ENCODE measurements at regions not wholly inside any gene's neighbourhood (a gene's known extent, or its start where the extent isn't known, plus 50 kb on each side); places are given as distances from the start of the nearest gene placed in this dataset.
A peak's percentile ranks its signal among the peaks of the same experiment; 100 is the strongest.

DNA sequence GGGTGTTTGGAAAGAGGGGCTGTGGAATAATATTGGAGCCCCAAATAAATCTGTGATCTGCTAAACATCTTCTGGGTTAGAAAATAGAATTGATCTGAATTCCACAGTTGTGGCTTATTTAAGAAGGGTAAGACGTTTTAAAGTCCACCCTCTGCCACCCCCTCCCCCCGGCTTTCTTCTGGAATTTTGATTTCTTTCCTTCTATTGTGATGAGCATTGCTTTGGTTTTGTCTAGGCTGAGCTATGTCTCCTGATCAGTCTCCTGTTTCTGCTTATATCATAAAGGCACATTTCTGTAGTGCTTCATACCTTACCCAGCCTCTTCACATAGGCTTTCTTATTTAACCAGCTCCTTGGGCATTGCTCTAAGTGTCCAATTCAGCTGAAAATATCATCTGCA is 77.3 kb upstream of the SLC38A2 start:
- Mint-ChIP-seq H3K9me3 (no peaks in the 10 kb centered on the region), H3K36me3 (no peaks in the 10 kb centered on the region), H3K27ac (no peak overlapping the region), H3K4me1 (peaks cover 39 to 48% (median 42%) of the 10 kb centered on the region in 3 donors), H3K27me3 (no peaks in the 10 kb centered on the region), H3K4me3 (peak overlapping the region in 1 of 3 donors; percentile 39)
- WGBS (ENCODE audit: insufficient coverage), result no CpG with 5 or more reads among the region's 2 CpGs
- no peaks in the 10 kb centered on the region for H3K9me3 ChIP-seq
- ChIA-PET POLR2A (interaction anchor here (0.6 kb wide), 2 partner anchors 10 to 565 kb away, joined by 3 to 5 read pairs; no protein-coding TSS in a partner anchor), CTCF (interaction anchor here (0.5 to 0.6 kb wide), 2 partner anchors 231 to 1096 kb away, joined by 3 to 4 read pairs; no protein-coding TSS in a partner anchor)
- ATAC-seq (replicated peaks in 1 of 4), result no peak
- H3K27ac ChIP-seq (ENCODE audit: low read length), result no peak overlapping the region
- DNase-seq, result no peak
- H3K36me3 ChIP-seq (ENCODE audit: control insufficient read depth in 2 of 2, extremely low read depth in 1 of 2, insufficient read depth in 1 of 2, low read length in 1 of 2), result no peaks in the 10 kb centered on the region
- no peak overlapping the region for H3K4me3 ChIP-seq (ENCODE audit: control insufficient read depth in 1 of 2, extremely low read depth in 1 of 2, low read length in 1 of 2)
- H3K4me1 ChIP-seq (ENCODE audit: control insufficient read depth in 1 of 2, extremely low read depth in 1 of 2, insufficient read depth in 2 of 2, low read length in 2 of 2), result peaks cover 10 to 20% of the 10 kb centered on the region in 2 experiments
- H3K27me3 ChIP-seq (replicated peaks in 1 of 2; ENCODE audit: control insufficient read depth in 2 of 2, extremely low read depth in 1 of 2, insufficient read depth in 2 of 2, low read length in 1 of 2), result no peaks in the 10 kb centered on the region

GRCh38 chr12:46449316-46449715 is 76.7 kb upstream of the SLC38A2 start:
- WGBS (ENCODE audit: insufficient coverage), result 78% methylated on average over 1 of the region's 4 CpGs
- no peaks in the 10 kb centered on the region for H3K27me3 ChIP-seq (replicated peaks in 1 of 2; ENCODE audit: control insufficient read depth in 2 of 2, extremely low read depth in 1 of 2, insufficient read depth in 2 of 2, low read length in 1 of 2)
- POLR2A ChIA-PET, result no interaction called here
- H3K4me3 ChIP-seq (ENCODE audit: control insufficient read depth in 1 of 2, extremely low read depth in 1 of 2, low read length in 1 of 2), result no peak overlapping the region
- Mint-ChIP-seq H3K4me3 (peak overlapping the region in 1 of 3 donors; percentile 39), H3K27ac (peak overlapping the region; percentile 17 to 64), H3K27me3 (no peaks in the 10 kb centered on the region), H3K9me3 (no peaks in the 10 kb centered on the region), H3K4me1 (peaks cover 35 to 47% (median 38%) of the 10 kb centered on the region in 3 donors), H3K36me3 (no peaks in the 10 kb centered on the region)
- no peaks in the 10 kb centered on the region for H3K9me3 ChIP-seq
- H3K27ac ChIP-seq (ENCODE audit: low read length), result no peak overlapping the region
- H3K36me3 ChIP-seq (ENCODE audit: control insufficient read depth in 2 of 2, extremely low read depth in 1 of 2, insufficient read depth in 1 of 2, low read length in 1 of 2), result no peaks in the 10 kb centered on the region
- ATAC-seq (replicated peaks in 1 of 4) (peak in 1 of 4 experiments; percentile 29), DNase-seq (no peak)
- H3K4me1 ChIP-seq (ENCODE audit: control insufficient read depth in 1 of 2, extremely low read depth in 1 of 2, insufficient read depth in 2 of 2, low read length in 2 of 2), result peaks cover 7 to 17% of the 10 kb centered on the region in 2 experiments
- CTCF ChIA-PET, result no interaction called here

DNA sequence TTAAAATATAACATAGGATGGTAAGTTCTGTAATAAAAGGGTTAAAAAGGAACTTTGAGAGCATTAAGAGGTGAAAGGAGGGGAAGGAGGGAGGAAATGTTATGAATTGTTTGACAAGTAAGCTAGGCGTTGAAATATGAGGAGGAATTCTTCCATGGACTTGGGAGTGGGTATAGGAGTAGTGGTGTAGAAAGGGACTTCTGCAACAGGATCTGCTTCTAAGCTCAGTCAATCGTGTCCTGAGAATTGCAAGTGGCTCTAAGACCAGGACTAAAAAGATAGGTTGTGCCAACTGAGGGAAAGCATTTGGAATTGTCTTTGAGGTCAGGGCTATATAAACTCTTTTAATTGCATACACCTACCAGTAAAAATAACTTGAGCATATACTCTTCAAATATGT is 74.1 kb upstream of the SLC38A2 start:
- Mint-ChIP-seq H3K4me3 (no peak overlapping the region), H3K27ac (no peak overlapping the region), H3K9me3 (no peaks in the 10 kb centered on the region), H3K36me3 (no peaks in the 10 kb centered on the region), H3K27me3 (no peaks in the 10 kb centered on the region), H3K4me1 (peaks cover 34 to 40% (median 34%) of the 10 kb centered on the region in 3 donors)
- DNase-seq, result no peak
- ATAC-seq (replicated peaks in 1 of 4), result no peak
- H3K27me3 ChIP-seq (replicated peaks in 1 of 2; ENCODE audit: control insufficient read depth in 2 of 2, extremely low read depth in 1 of 2, insufficient read depth in 2 of 2, low read length in 1 of 2), result no peaks in the 10 kb centered on the region
- ChIA-PET CTCF (no interaction called here), POLR2A (no interaction called here)
- H3K4me1 ChIP-seq (ENCODE audit: control insufficient read depth in 1 of 2, extremely low read depth in 1 of 2, insufficient read depth in 2 of 2, low read length in 2 of 2), result peaks cover 7 to 17% of the 10 kb centered on the region in 2 experiments
- H3K4me3 ChIP-seq (ENCODE audit: control insufficient read depth in 1 of 2, extremely low read depth in 1 of 2, low read length in 1 of 2), result no peak overlapping the region
- H3K36me3 ChIP-seq (ENCODE audit: control insufficient read depth in 2 of 2, extremely low read depth in 1 of 2, insufficient read depth in 1 of 2, low read length in 1 of 2), result no peaks in the 10 kb centered on the region
- WGBS (ENCODE audit: insufficient coverage), result 90% methylated on average over 1 of the region's 2 CpGs
- H3K9me3 ChIP-seq, result no peaks in the 10 kb centered on the region
- no peak overlapping the region for H3K27ac ChIP-seq (ENCODE audit: low read length)

DNA sequence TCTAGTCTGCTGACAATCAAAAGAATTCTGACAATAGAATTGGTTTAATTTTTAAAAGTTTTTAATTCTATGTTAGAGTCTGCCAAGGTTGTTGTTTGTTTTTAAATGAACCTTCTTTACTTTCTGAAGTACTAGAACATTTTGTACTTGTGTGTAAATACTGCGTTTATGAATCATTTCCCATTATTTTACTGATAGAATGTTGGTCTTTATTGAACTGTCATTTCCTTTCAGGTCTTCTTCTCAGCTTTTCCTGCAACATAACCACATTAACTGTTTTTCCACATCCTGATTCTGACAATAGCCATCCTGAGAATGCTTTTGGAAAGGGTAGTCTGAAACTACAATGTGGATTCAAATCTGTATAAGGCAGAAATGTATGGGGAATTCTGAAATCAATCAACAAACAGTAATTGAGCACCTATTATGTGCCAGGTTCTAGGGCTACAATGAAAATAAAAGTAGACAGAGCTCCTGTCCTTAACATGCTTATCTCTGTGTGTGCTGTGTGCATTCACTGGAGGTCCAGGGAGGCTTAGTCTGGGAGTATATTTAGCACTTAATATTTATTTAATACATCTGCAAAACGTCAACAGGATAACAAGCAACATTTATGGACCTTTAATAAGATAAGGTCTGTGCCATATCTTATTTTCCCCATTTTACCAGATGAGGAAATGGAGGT is 73.1 kb upstream of the SLC38A2 start:
- no peaks in the 10 kb centered on the region for H3K36me3 Mint-ChIP-seq

DNA sequence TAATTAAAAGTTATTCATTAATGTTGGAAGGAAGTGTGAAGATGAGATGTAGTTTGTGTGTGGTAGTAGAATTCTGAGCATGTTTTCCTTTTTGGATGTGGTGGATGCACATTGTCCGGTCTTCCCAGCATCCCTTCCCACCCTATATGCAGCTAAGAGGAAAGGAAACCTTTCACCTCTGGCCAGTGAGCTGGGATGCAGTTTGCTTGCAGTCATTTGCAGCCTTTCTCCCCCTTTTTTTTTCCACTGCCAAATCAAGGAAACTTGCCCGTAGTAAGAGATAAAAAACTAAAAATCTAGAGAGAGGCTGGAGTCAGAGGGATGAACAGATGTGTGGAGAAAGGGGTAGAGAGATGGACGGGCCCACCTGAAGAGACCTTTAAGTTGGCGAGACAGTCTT is 72.5 kb upstream of the SLC38A2 start:
- POLR2A ChIA-PET, result no interaction called here

More for the DNA sequence above, 73.1 kb upstream of the SLC38A2 start:
- ChIA-PET CTCF (no interaction called here), POLR2A (interaction anchor here in 1 of 2 donors (0.5 kb wide), 1 partner anchor 81 kb away, joined by 3 read pairs; no protein-coding TSS in a partner anchor)
- H3K9me3 ChIP-seq, result no peaks in the 10 kb centered on the region
- H3K4me3 ChIP-seq (ENCODE audit: control insufficient read depth in 1 of 2, extremely low read depth in 1 of 2, low read length in 1 of 2), result no peak overlapping the region
- no peak overlapping the region for H3K4me3 Mint-ChIP-seq
- ATAC-seq (replicated peaks in 1 of 4) (no peak), DNase-seq (no peak)
- H3K27ac Mint-ChIP-seq, result no peak overlapping the region
- peaks cover 7 to 15% of the 10 kb centered on the region in 2 experiments for H3K4me1 ChIP-seq (ENCODE audit: control insufficient read depth in 1 of 2, extremely low read depth in 1 of 2, insufficient read depth in 2 of 2, low read length in 2 of 2)
- WGBS (ENCODE audit: insufficient coverage), result no CpG with 5 or more reads among the region's 2 CpGs
- no peaks in the 10 kb centered on the region for H3K9me3 Mint-ChIP-seq
- H3K27me3 ChIP-seq (replicated peaks in 1 of 2; ENCODE audit: control insufficient read depth in 2 of 2, extremely low read depth in 1 of 2, insufficient read depth in 2 of 2, low read length in 1 of 2), result no peaks in the 10 kb centered on the region
- H3K4me1 Mint-ChIP-seq, result peaks cover 27 to 32% (median 27%) of the 10 kb centered on the region in 3 donors
- H3K27ac ChIP-seq (ENCODE audit: low read length), result no peak overlapping the region
- H3K36me3 ChIP-seq (ENCODE audit: control insufficient read depth in 2 of 2, extremely low read depth in 1 of 2, insufficient read depth in 1 of 2, low read length in 1 of 2), result no peaks in the 10 kb centered on the region
- H3K27me3 Mint-ChIP-seq, result no peaks in the 10 kb centered on the region

GRCh38 chr12:46443594-46444263 is 71.2 kb upstream of the SLC38A2 start:
- no peak for DNase-seq
- CTCF ChIA-PET, result no interaction called here
- H3K27me3 ChIP-seq (replicated peaks in 1 of 2; ENCODE audit: control insufficient read depth in 2 of 2, extremely low read depth in 1 of 2, insufficient read depth in 2 of 2, low read length in 1 of 2), result no peaks in the 10 kb centered on the region
- ATAC-seq (replicated peaks in 1 of 4), result no peak
- Mint-ChIP-seq H3K27me3 (no peaks in the 10 kb centered on the region), H3K4me1 (peaks cover 10 to 14% (median 10%) of the 10 kb centered on the region in 3 donors), H3K4me3 (no peak overlapping the region), H3K9me3 (no peaks in the 10 kb centered on the region), H3K27ac (no peak overlapping the region), H3K36me3 (no peaks in the 10 kb centered on the region)
- H3K36me3 ChIP-seq (ENCODE audit: control insufficient read depth in 2 of 2, extremely low read depth in 1 of 2, insufficient read depth in 1 of 2, low read length in 1 of 2), result no peaks in the 10 kb centered on the region
- no CpG with 5 or more reads among the region's 3 CpGs for whole genome bisulfite sequencing (ENCODE audit: insufficient coverage)
- POLR2A ChIA-PET, result no interaction called here
- H3K4me3 ChIP-seq (ENCODE audit: control insufficient read depth in 1 of 2, extremely low read depth in 1 of 2, low read length in 1 of 2), result no peak overlapping the region
- no peak overlapping the region for H3K27ac ChIP-seq (ENCODE audit: low read length)
- no peaks in the 10 kb centered on the region for H3K4me1 ChIP-seq (ENCODE audit: control insufficient read depth in 1 of 2, extremely low read depth in 1 of 2, insufficient read depth in 2 of 2, low read length in 2 of 2)
- no peaks in the 10 kb centered on the region for H3K9me3 ChIP-seq

More for the DNA sequence above, 72.5 kb upstream of the SLC38A2 start:
- peaks cover 21 to 26% (median 21%) of the 10 kb centered on the region in 3 donors for H3K4me1 Mint-ChIP-seq
- no peaks in the 10 kb centered on the region for H3K36me3 ChIP-seq (ENCODE audit: control insufficient read depth in 2 of 2, extremely low read depth in 1 of 2, insufficient read depth in 1 of 2, low read length in 1 of 2)
- H3K9me3 ChIP-seq, result no peaks in the 10 kb centered on the region
- peaks cover under 1 to 10% of the 10 kb centered on the region in 2 experiments for H3K4me1 ChIP-seq (ENCODE audit: control insufficient read depth in 1 of 2, extremely low read depth in 1 of 2, insufficient read depth in 2 of 2, low read length in 2 of 2)
- no peaks in the 10 kb centered on the region for H3K27me3 ChIP-seq (replicated peaks in 1 of 2; ENCODE audit: control insufficient read depth in 2 of 2, extremely low read depth in 1 of 2, insufficient read depth in 2 of 2, low read length in 1 of 2)
- H3K27me3 Mint-ChIP-seq, result no peaks in the 10 kb centered on the region
- no CpG with 5 or more reads among the region's 4 CpGs for WGBS (ENCODE audit: insufficient coverage)
- no peak for DNase-seq
- H3K4me3 ChIP-seq (ENCODE audit: control insufficient read depth in 1 of 2, extremely low read depth in 1 of 2, low read length in 1 of 2), result no peak overlapping the region
- no peak for ATAC-seq (replicated peaks in 1 of 4)
- no peaks in the 10 kb centered on the region for H3K36me3 Mint-ChIP-seq
- H3K4me3 Mint-ChIP-seq, result no peak overlapping the region
- H3K27ac ChIP-seq (ENCODE audit: low read length), result no peak overlapping the region
- CTCF ChIA-PET, result no interaction called here
- no peaks in the 10 kb centered on the region for H3K9me3 Mint-ChIP-seq
- no peak overlapping the region for H3K27ac Mint-ChIP-seq
